ENCODE measurements at regions not wholly inside any gene's neighbourhood (a gene's known extent, or its start where the extent isn't known, plus 50 kb on each side); places are given as distances from the start of the nearest gene placed in this dataset.
A peak's percentile ranks its signal among the peaks of the same experiment; 100 is the strongest.

GRCh38 chr12:63321373-63321772 lies 170.4 kb upstream of the AVPR1A start:
- Histone ChIP-seq H3K9me3 (ENCODE audit: control insufficient read depth, low read depth, low read length) (no peaks in the 10 kb centered on the region), H2AFZ (ENCODE audit: control insufficient read depth, low read length) (no peak overlapping the region), H3K27ac (ENCODE audit: control insufficient read depth, insufficient read depth, low read length) (no peak overlapping the region), H3K79me2 (ENCODE audit: control insufficient read depth, insufficient read depth, low read length) (no peaks in the 10 kb centered on the region), H4K20me1 (ENCODE audit: control insufficient read depth, extremely low read depth, insufficient read depth, low read length) (no peaks in the 10 kb centered on the region), H3K9ac (ENCODE audit: control insufficient read depth, extremely low read depth, insufficient read depth, low read length) (no peak overlapping the region), H3K4me1 (ENCODE audit: control insufficient read depth, extremely low read depth, insufficient read depth, low read length) (peaks cover 5% of the 10 kb centered on the region), H3K27me3 (ENCODE audit: control insufficient read depth, extremely low read depth, insufficient read depth, low read length) (no peaks in the 10 kb centered on the region), H3K36me3 (ENCODE audit: control insufficient read depth in 2 of 2, extremely low read depth in 1 of 2, insufficient read depth in 2 of 2, low read length in 2 of 2) (no peaks in the 10 kb centered on the region), H3K9me1 (ENCODE audit: control insufficient read depth, extremely low read depth, insufficient read depth, low read length) (no peaks in the 10 kb centered on the region), H3K4me3 (ENCODE audit: control insufficient read depth in 2 of 3, extremely low read depth in 1 of 3, insufficient read depth in 2 of 3, low read depth in 1 of 3, low read length in 3 of 3) (no peak overlapping the region), H3K4me2 (ENCODE audit: control insufficient read depth, extremely low read depth, insufficient read depth, low read depth, low read length) (no peak overlapping the region)
- FAIRE-seq (no peak), DNase-seq (ENCODE audit: low read depth, low spot score) (no peak)
- dilution Hi-C loops (cut with MboI; ENCODE audit: extremely low pct_ligation_motif_present, low sequenced_read_pairs), result no loop called here
- TF ChIP-seq, protein P1, sequence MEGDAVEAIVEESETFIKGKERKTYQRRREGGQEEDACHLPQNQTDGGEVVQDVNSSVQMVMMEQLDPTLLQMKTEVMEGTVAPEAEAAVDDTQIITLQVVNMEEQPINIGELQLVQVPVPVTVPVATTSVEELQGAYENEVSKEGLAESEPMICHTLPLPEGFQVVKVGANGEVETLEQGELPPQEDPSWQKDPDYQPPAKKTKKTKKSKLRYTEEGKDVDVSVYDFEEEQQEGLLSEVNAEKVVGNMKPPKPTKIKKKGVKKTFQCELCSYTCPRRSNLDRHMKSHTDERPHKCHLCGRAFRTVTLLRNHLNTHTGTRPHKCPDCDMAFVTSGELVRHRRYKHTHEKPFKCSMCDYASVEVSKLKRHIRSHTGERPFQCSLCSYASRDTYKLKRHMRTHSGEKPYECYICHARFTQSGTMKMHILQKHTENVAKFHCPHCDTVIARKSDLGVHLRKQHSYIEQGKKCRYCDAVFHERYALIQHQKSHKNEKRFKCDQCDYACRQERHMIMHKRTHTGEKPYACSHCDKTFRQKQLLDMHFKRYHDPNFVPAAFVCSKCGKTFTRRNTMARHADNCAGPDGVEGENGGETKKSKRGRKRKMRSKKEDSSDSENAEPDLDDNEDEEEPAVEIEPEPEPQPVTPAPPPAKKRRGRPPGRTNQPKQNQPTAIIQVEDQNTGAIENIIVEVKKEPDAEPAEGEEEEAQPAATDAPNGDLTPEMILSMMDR (optimal IDR thresholded peaks at IDR 0.05 in 1 of 3, IDR thresholded peaks at IDR 0.05 in 1 of 3, conservative IDR thresholded peaks at IDR 0.05 in 1 of 3; ENCODE audit: extremely low read depth in 1 of 3, insufficient read depth in 2 of 3, low read length in 3 of 3), result no peak
- TF ChIP-seq EZH2 (IDR thresholded peaks at IDR 0.05; ENCODE audit: low read length), result no peak

- no peak for TF ChIP-seq EZH2 (IDR thresholded peaks at IDR 0.05; ENCODE audit: low read length)
- TF ChIP-seq, protein P1 (optimal IDR thresholded peaks at IDR 0.05 in 1 of 3, IDR thresholded peaks at IDR 0.05 in 1 of 3, conservative IDR thresholded peaks at IDR 0.05 in 1 of 3; ENCODE audit: extremely low read depth in 1 of 3, insufficient read depth in 2 of 3, low read length in 3 of 3), result no peak
- Histone ChIP-seq H3K4me2 (ENCODE audit: control insufficient read depth, extremely low read depth, insufficient read depth, low read depth, low read length) (no peak overlapping the region), H3K9me3 (ENCODE audit: control insufficient read depth, low read depth, low read length) (no peaks in the 10 kb centered on the region), H3K9ac (ENCODE audit: control insufficient read depth, extremely low read depth, insufficient read depth, low read length) (no peak overlapping the region), H3K36me3 (ENCODE audit: control insufficient read depth in 2 of 2, extremely low read depth in 1 of 2, insufficient read depth in 2 of 2, low read length in 2 of 2) (no peaks in the 10 kb centered on the region), H3K9me1 (ENCODE audit: control insufficient read depth, extremely low read depth, insufficient read depth, low read length) (no peaks in the 10 kb centered on the region), H3K27me3 (ENCODE audit: control insufficient read depth, extremely low read depth, insufficient read depth, low read length) (no peaks in the 10 kb centered on the region), H3K27ac (ENCODE audit: control insufficient read depth, insufficient read depth, low read length) (no peak overlapping the region), H3K4me3 (ENCODE audit: control insufficient read depth in 2 of 3, extremely low read depth in 1 of 3, insufficient read depth in 2 of 3, low read depth in 1 of 3, low read length in 3 of 3) (no peak overlapping the region), H4K20me1 (ENCODE audit: control insufficient read depth, extremely low read depth, insufficient read depth, low read length) (no peaks in the 10 kb centered on the region), H3K4me1 (ENCODE audit: control insufficient read depth, extremely low read depth, insufficient read depth, low read length) (peaks cover 5% of the 10 kb centered on the region), H2AFZ (ENCODE audit: control insufficient read depth, low read length) (no peak overlapping the region), H3K79me2 (ENCODE audit: control insufficient read depth, insufficient read depth, low read length) (no peaks in the 10 kb centered on the region)
- peak; percentile 13 for FAIRE-seq
- peak; percentile 59 for DNase-seq (ENCODE audit: low read depth, low spot score)
- dilution Hi-C loops (cut with MboI; ENCODE audit: extremely low pct_ligation_motif_present, low sequenced_read_pairs), result no loop called here
Measured at GRCh38 chr12:63319936-63320633, 169.1 kb upstream of the AVPR1A start.
